MCF 10A (cell line): ENCODE measurements at regions not wholly inside any gene's neighbourhood (a gene's known extent, or its start where the extent isn't known, plus 50 kb on each side); places are given as distances from the start of the nearest gene placed in this dataset.

Experiments
- BruUV-seq: library from RNA; stranded (reverse); fragments of 400-500 nt; replicated peaks from 2 replicates; lab custom pipeline; 2021; lab: Mats Ljungman, UMichigan
- CTCF ChIA-PET: fragments of 300-600 bp; sonication (Branson Sonifier 250); formaldehyde crosslinking; extraction: SDS; loops from one replicate; lab custom pipeline; 2021; ENCODE audit warnings: antibody characterized with exemption, inconsistent platforms; lab: Yijun Ruan, JAX
- POLR2A ChIA-PET: fragments of 300-600, 350-650 bp; sonication (Branson Sonifier 250); formaldehyde crosslinking; extraction: SDS; loops from one replicate; lab custom pipeline; 2020; ENCODE audit warnings: antibody characterized with exemption, inconsistent platforms; lab: Yijun Ruan, JAX
- DNase-seq: peaks from one replicate; pipeline ENCODE4 v3.0.0-alpha.2; 2018; ENCODE audit not compliant: unreplicated experiment
- H3K27ac Mint-ChIP-seq: one replicate; pipeline ENCODE4 v1.8.0; 2022; ENCODE audit warnings: mild to moderate bottlenecking, low read depth, mixed read lengths; ENCODE audit not compliant: unreplicated experiment
- H3K27me3 Mint-ChIP-seq: one replicate; pipeline ENCODE4 v1.8.0; 2022; ENCODE audit warnings: mixed read lengths; ENCODE audit not compliant: insufficient read depth, unreplicated experiment
- H3K36me3 Mint-ChIP-seq: one replicate; pipeline ENCODE4 v1.8.0; 2022; ENCODE audit warnings: mild to moderate bottlenecking, moderate library complexity, mixed read lengths; ENCODE audit not compliant: insufficient read depth, unreplicated experiment
- H3K4me1 Mint-ChIP-seq: one replicate; pipeline ENCODE4 v1.8.0; 2022; ENCODE audit warnings: mixed read lengths; ENCODE audit not compliant: insufficient read depth, unreplicated experiment
- H3K4me3 Mint-ChIP-seq: one replicate; pipeline ENCODE4 v1.8.0; 2022; ENCODE audit warnings: mild to moderate bottlenecking, moderate library complexity, mixed read lengths; ENCODE audit not compliant: unreplicated experiment
- H3K9me3 Mint-ChIP-seq: one replicate; pipeline ENCODE4 v1.8.0; 2022; ENCODE audit warnings: mixed read lengths; ENCODE audit not compliant: unreplicated experiment
- CTCF ChIP-seq: fragments of 200-600 bp; IDR thresholded peaks from one replicate; pipeline ENCODE4 v1.8.0; 2022; ENCODE audit warnings: antibody characterized with exemption, mild to moderate bottlenecking; ENCODE audit not compliant: unreplicated experiment
- intact Hi-C: fragments of 100-400 bp; cut with micrococcal nuclease; formaldehyde crosslinking; loops from 2 replicates; pipeline ENCODE4 v1.14.1; 2022

- BruUV-seq, result no TSS peak
- POLR2A ChIA-PET, result no interaction called here
- Mint-ChIP-seq H3K9me3 (peaks cover 16% of the 10 kb centered on the region), H3K27me3 (no peaks in the 10 kb centered on the region), H3K27ac (no peak overlapping the region), H3K4me1 (peaks cover 7% of the 10 kb centered on the region), H3K4me3 (no peak overlapping the region), H3K36me3 (no peaks in the 10 kb centered on the region)
- no peak for TF ChIP-seq CTCF
- intact Hi-C loops, result no loop called here
- CTCF ChIA-PET, result interaction anchor here (0.6 kb wide), 1 partner anchor 114 kb away, joined by 3 read pairs; no protein-coding TSS in a partner anchor
- DNase-seq, result peak; percentile 4
Observed at GRCh38 chr13:88622362-88622973, 951.3 kb downstream of the SLITRK5 start.

GRCh38 chr13:88623150-88623549, 952.0 kb downstream of the SLITRK5 start:
- Mint-ChIP-seq H3K27ac (no peak overlapping the region), H3K36me3 (no peaks in the 10 kb centered on the region), H3K4me3 (no peak overlapping the region), H3K9me3 (peaks cover 16% of the 10 kb centered on the region), H3K4me1 (peaks cover 9% of the 10 kb centered on the region), H3K27me3 (no peaks in the 10 kb centered on the region)
- CTCF ChIA-PET, result interaction anchor here (0.6 kb wide), 2 partner anchors 113 to 1391 kb away, joined by 3 read pairs; no protein-coding TSS in a partner anchor
- DNase-seq, result no peak
- POLR2A ChIA-PET, result no interaction called here
- BruUV-seq, result no TSS peak
- TF ChIP-seq CTCF, result no peak
- intact Hi-C loops, result no loop called here

- Mint-ChIP-seq H3K4me1 (peaks cover 9% of the 10 kb centered on the region), H3K36me3 (no peaks in the 10 kb centered on the region), H3K9me3 (peaks cover 19% of the 10 kb centered on the region), H3K27ac (peak overlapping the region; percentile 13), H3K27me3 (no peaks in the 10 kb centered on the region), H3K4me3 (no peak overlapping the region)
- intact Hi-C loops, result no loop called here
- ChIA-PET POLR2A (no interaction called here), CTCF (no interaction called here)
- no peak for DNase-seq
- TF ChIP-seq CTCF, result no peak
- no TSS peak for BruUV-seq
Observed at GRCh38 chr13:88627071-88627470, 955.9 kb downstream of the SLITRK5 start.

GRCh38 chr13:88628882-88629281, 957.7 kb downstream of the SLITRK5 start:
- ChIA-PET CTCF (no interaction called here), POLR2A (interaction anchor here (1.1 kb wide), 1 partner anchor 34 kb away, joined by 5 read pairs; no protein-coding TSS in a partner anchor)
- no peaks in the 10 kb centered on the region for H3K36me3 Mint-ChIP-seq
- H3K4me1 Mint-ChIP-seq, result peaks cover 9% of the 10 kb centered on the region
- no TSS peak for BruUV-seq
- H3K4me3 Mint-ChIP-seq, result no peak overlapping the region
- TF ChIP-seq CTCF, result no peak
- no peak for DNase-seq
- H3K27me3 Mint-ChIP-seq, result no peaks in the 10 kb centered on the region
- H3K27ac Mint-ChIP-seq, result no peak overlapping the region
- H3K9me3 Mint-ChIP-seq, result peaks cover 15% of the 10 kb centered on the region
- intact Hi-C loops, result no loop called here
